ENCODE measurements at regions not wholly inside any gene's neighbourhood (a gene's known extent, or its start where the extent isn't known, plus 50 kb on each side); places are given as distances from the start of the nearest gene placed in this dataset.

DNA sequence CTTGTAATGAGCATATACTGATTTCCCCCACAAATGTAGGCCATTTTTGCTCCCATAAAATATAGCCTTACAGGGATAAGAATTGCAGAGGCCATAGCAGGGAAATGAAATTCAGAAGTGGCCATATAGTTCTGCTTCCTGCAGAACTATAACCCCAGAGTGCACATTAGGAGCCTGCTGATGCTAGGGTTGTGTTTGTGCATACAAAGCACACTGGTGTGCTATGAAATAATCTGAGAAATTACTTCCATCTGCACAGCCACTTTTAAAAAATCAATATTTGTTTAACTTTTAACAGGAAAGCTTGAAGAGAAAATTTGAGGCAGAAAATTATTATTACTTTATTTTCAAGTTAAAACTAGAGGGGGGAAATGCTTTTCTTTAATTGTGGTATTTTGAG is 380.3 kb downstream of the MRPS30 start:
- Histone ChIP-seq H3K36me3 (ENCODE audit: insufficient read depth in 1 of 2, low read depth in 1 of 2) (no peaks in the 10 kb centered on the region), H3K27me3 (ENCODE audit: insufficient read depth in 3 of 3, low read length in 2 of 3) (no peaks in the 10 kb centered on the region), H3K9me3 (no peaks in the 10 kb centered on the region), H3K4me3 (no peak overlapping the region), H3K27ac (no peak overlapping the region), H3K4me1 (no peaks in the 10 kb centered on the region)
- TF ChIP-seq, protein P1, sequence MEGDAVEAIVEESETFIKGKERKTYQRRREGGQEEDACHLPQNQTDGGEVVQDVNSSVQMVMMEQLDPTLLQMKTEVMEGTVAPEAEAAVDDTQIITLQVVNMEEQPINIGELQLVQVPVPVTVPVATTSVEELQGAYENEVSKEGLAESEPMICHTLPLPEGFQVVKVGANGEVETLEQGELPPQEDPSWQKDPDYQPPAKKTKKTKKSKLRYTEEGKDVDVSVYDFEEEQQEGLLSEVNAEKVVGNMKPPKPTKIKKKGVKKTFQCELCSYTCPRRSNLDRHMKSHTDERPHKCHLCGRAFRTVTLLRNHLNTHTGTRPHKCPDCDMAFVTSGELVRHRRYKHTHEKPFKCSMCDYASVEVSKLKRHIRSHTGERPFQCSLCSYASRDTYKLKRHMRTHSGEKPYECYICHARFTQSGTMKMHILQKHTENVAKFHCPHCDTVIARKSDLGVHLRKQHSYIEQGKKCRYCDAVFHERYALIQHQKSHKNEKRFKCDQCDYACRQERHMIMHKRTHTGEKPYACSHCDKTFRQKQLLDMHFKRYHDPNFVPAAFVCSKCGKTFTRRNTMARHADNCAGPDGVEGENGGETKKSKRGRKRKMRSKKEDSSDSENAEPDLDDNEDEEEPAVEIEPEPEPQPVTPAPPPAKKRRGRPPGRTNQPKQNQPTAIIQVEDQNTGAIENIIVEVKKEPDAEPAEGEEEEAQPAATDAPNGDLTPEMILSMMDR (IDR thresholded peaks at IDR 0.05): no peak
- intact Hi-C loops (cut with DNase I): no loop called here
- no peak for ATAC-seq
- DNase-seq: no peak

DNA sequence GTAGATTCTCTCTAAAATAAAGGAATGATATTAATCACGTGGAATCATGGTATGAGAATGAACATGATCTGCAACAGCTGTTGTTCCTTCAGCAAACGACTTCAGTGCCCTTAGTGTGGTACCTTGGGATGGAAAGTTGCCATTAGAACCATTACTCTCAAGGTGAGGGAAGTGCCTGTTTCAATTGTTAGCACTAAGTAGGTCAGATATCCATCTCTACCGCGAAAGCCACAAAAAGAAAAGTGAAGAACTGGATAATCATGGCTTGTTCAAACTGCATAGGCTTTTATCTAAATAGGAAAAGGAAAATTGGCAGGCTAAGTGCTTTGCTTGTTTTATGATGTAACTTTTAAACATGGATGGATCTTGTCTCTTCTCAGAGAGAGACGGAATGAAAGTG is 380.7 kb downstream of the MRPS30 start:
- TF ChIP-seq, protein P1 (IDR thresholded peaks at IDR 0.05): no peak
- intact Hi-C loops (cut with DNase I): no loop called here
- Histone ChIP-seq H3K36me3 (ENCODE audit: insufficient read depth in 1 of 2, low read depth in 1 of 2) (no peaks in the 10 kb centered on the region), H3K4me1 (no peaks in the 10 kb centered on the region), H3K4me3 (no peak overlapping the region), H3K27me3 (ENCODE audit: insufficient read depth in 3 of 3, low read length in 2 of 3) (no peaks in the 10 kb centered on the region), H3K27ac (no peak overlapping the region), H3K9me3 (no peaks in the 10 kb centered on the region)
- 54 to 55% (median 55%) methylated on average over 5 of the region's 5 CpGs for WGBS, 3 donors
- ATAC-seq (no peak), DNase-seq (no peak)

DNA sequence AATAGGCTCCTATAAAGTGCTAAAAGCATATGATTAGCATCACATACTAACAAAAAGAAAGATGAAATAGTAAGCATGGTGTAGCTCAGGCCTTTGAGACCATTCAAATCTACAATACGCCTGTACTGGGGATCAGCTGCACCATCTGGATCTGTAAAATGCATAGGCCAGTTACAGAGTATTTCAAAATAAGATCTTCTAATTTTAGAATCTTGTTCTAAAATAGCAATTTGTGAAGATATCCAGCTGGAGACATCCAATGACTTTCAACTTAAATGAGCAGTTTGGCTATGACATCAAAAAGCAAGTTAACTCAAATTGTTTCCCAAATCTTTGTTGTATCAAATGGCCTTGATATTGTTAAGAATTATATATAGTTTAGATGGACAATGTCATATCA is 386.3 kb downstream of the MRPS30 start:
- TF ChIP-seq, protein P1 (IDR thresholded peaks at IDR 0.05): no peak
- intact Hi-C loops (cut with DNase I): no loop called here
- H3K4me1 ChIP-seq: no peaks in the 10 kb centered on the region
- WGBS, 3 donors: 73 to 87% (median 76%) methylated on average over 1 of the region's 1 CpG
- H3K36me3 ChIP-seq (ENCODE audit: insufficient read depth in 1 of 2, low read depth in 1 of 2): no peaks in the 10 kb centered on the region
- ATAC-seq: no peak
- no peak for DNase-seq
- no peak overlapping the region for H3K4me3 ChIP-seq
- no peaks in the 10 kb centered on the region for H3K27me3 ChIP-seq (ENCODE audit: insufficient read depth in 3 of 3, low read length in 2 of 3)
- H3K9me3 ChIP-seq: no peaks in the 10 kb centered on the region
- no peak overlapping the region for H3K27ac ChIP-seq

Data from psoas muscle (tissue), 7 donors.